Right cardiac atrium (tissue), 5 donors: ENCODE measurements at regions not wholly inside any gene's neighbourhood (a gene's known extent, or its start where the extent isn't known, plus 50 kb on each side); places are given as distances from the start of the nearest gene placed in this dataset.

Experiments used
- ATAC-seq, 2 donors: fragments of 200-7000 bp; cut with Tn5 transposase; one replicate each; pipeline versions ENCODE4 v1.8.0 to v1.9.1; 2020; ENCODE audit warnings: moderate library complexity in 2 of 2, mild to moderate bottlenecking in 1 of 2
- DNase-seq, 3 donors: peaks; one replicate each; pipeline ENCODE4 v3.0.0-alpha.2; 2020
- H3K27ac ChIP-seq: one replicate; pipeline ENCODE4 v1.5.1; 2013; ENCODE audit warnings: mild to moderate bottlenecking, low read length, control low read depth, moderate library complexity
- H3K27me3 ChIP-seq: one replicate; pipeline ENCODE4 v1.6.1; 2013; ENCODE audit not compliant: control insufficient read depth, insufficient read depth
- H3K4me1 ChIP-seq: one replicate; pipeline ENCODE4 v1.6.1; 2013; ENCODE audit warnings: low read length; ENCODE audit not compliant: control insufficient read depth, insufficient read depth
- H3K4me3 ChIP-seq: one replicate; pipeline ENCODE4 v1.5.1; 2013; ENCODE audit warnings: low read length, control low read depth
- H3K9me3 ChIP-seq: one replicate; pipeline ENCODE4 v1.6.1; 2013; ENCODE audit warnings: low read length; ENCODE audit not compliant: control insufficient read depth
- WGBS: extraction: QIAGEN DNeasy Blood & Tissue Kit; methylation state at CpG from one replicate; pipeline ENCODE4 v1.1.7; 2013; 5-methylcytosine and 5-hydroxymethylcytosine counted together
- intact Hi-C, 4 donors: fragments of 100-400 bp; cut with DNase I; formaldehyde crosslinking; loops; one replicate each; pipeline versions ENCODE4 v1.11.0 to v1.14.0; 2022 to 2023
- donor health status: healthy with polysubstance abuse.
- donor health status: DM: no; HTN: yes; CAD: no.
- donor health status: DM: no; HTN: no; CAD: no.
- donor health status: DM: no; HTN: yes; CAD: no; lungs with severe emphysema.
- donor health status: DM: yes; HTN: yes; CAD: no.

DNA sequence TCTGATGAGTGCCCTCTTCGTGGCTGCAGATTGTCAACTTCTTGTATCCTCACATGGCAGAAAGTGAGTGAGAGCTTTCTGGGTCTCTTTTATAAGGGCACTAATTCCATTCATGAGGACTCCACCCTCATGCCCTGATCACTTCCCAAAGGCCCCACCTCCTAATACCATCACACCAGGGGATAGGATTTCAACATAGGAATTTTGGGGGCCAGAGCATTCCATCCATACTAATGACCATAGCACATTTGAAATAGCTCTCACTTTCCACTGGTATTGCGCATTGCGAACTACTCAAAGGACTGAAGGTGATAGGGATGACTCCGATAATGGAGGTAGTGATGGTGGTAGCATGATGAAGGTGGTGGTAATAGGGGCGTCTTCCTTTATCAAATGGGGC, 324.3 kb downstream of the PRL start:
- no peak for DNase-seq
- H3K9me3 ChIP-seq = no peaks in the 10 kb centered on the region
- 98% methylated on average over 5 of the region's 5 CpGs for WGBS
- ATAC-seq = no peak
- no peaks in the 10 kb centered on the region for H3K27me3 ChIP-seq
- no peak overlapping the region for H3K27ac ChIP-seq
- H3K4me1 ChIP-seq = peaks cover 1% of the 10 kb centered on the region
- no peak overlapping the region for H3K4me3 ChIP-seq
- intact Hi-C loops = no loop called here

DNA sequence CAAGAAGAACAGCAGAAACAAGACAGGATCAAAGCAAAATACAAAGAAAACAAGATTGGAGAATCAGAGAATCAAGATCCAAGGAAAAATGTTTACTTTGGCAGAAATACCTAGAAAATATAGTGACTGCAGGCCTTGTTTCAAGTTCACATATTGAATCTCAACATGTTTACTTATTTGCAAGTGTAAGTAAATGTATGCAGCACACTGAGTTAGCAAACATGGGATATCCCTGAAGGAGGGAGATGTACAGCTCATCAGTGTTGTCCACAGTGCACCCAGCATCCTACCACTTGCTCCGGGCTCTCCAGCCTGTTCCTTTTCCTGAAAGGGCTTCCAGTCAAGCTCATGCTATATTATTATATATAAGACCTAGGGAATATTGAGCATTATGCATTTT, 319.5 kb downstream of the PRL start:
- ATAC-seq = no peak
- Histone ChIP-seq H3K4me1 (no peaks in the 10 kb centered on the region), H3K27ac (no peak overlapping the region), H3K27me3 (no peaks in the 10 kb centered on the region), H3K9me3 (no peaks in the 10 kb centered on the region), H3K4me3 (no peak overlapping the region)
- DNase-seq = no peak
- 89% methylated on average over 1 of the region's 1 CpG for WGBS
- intact Hi-C loops = no loop called here

- no peak for ATAC-seq
- H3K4me3 ChIP-seq = no peak overlapping the region
- no peaks in the 10 kb centered on the region for H3K27me3 ChIP-seq
- 54% methylated on average over 1 of the region's 1 CpG for WGBS
- no peak for DNase-seq
- H3K9me3 ChIP-seq = no peaks in the 10 kb centered on the region
- H3K4me1 ChIP-seq = no peaks in the 10 kb centered on the region
- no peak overlapping the region for H3K27ac ChIP-seq
- intact Hi-C loops = no loop called here
Observed at GRCh38 chr6:21981235-21981833, 315.5 kb downstream of the PRL start.

- DNase-seq (no peak), ATAC-seq (no peak)
- intact Hi-C loops = no loop called here
- Histone ChIP-seq H3K4me3 (no peak overlapping the region), H3K4me1 (peaks cover 3% of the 10 kb centered on the region), H3K27ac (no peak overlapping the region), H3K9me3 (no peaks in the 10 kb centered on the region), H3K27me3 (no peaks in the 10 kb centered on the region)
- WGBS = 58% methylated on average over 4 of the region's 4 CpGs
Observed at GRCh38 chr6:21984135-21984534, 312.7 kb downstream of the PRL start.

DNA sequence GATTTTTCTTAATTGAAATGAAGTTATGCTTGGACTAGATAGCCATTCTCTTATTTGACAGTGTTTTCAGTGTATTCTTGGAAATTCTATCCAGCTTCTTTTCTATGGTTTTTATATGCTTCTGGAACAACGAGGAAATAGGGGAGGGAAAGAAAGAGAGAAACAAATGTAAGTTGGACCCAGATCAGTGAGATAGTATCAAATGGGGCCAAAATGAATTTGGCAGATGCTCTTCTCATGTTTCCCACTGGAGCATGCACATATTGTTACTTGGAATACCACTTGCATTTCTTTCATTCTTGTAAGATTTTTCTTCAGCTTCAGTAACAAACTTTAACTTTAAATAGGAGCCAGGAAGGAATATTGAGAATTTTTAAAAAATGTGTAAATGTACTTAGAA, 312.3 kb downstream of the PRL start:
- Histone ChIP-seq H3K4me1 (peaks cover 3% of the 10 kb centered on the region), H3K27ac (no peak overlapping the region), H3K4me3 (no peak overlapping the region), H3K9me3 (no peaks in the 10 kb centered on the region), H3K27me3 (no peaks in the 10 kb centered on the region)
- DNase-seq (no peak), ATAC-seq (no peak)
- intact Hi-C loops = no loop called here
- 32% methylated on average over 1 of the region's 1 CpG for WGBS

- no peaks in the 10 kb centered on the region for H3K9me3 ChIP-seq
- peaks cover 3% of the 10 kb centered on the region for H3K4me1 ChIP-seq
- DNase-seq (no peak), ATAC-seq (no peak)
- H3K4me3 ChIP-seq = no peak overlapping the region
- 87% methylated on average over 1 of the region's 1 CpG for WGBS
- intact Hi-C loops = no loop called here
- H3K27ac ChIP-seq = no peak overlapping the region
- no peaks in the 10 kb centered on the region for H3K27me3 ChIP-seq
Observed at GRCh38 chr6:21985904-21986303, 310.9 kb downstream of the PRL start.

DNA sequence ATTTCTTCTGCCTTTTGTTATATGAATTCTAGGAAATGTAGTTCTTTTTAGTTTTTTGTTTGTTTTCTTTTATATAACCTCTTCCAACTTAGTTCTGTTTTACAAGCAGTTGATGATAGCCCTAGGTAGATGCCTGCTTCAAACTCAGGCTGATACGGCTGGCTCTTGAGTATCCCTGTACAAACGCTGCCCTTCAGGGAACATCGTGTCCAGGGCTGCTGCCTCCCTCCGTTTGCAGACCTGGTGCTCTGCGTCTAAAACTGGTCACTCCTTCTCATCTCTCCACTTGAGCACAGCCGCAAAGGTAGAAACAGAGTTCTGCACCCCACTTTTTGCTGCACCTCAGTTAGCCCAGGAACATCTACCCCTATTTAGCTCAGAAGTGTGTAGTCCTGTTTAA, 310.1 kb downstream of the PRL start:
- Histone ChIP-seq H3K27ac (peak overlapping the region; percentile 61), H3K27me3 (no peaks in the 10 kb centered on the region), H3K4me1 (peaks cover 3% of the 10 kb centered on the region), H3K9me3 (no peaks in the 10 kb centered on the region), H3K4me3 (no peak overlapping the region)
- no peak for DNase-seq
- ATAC-seq = peak in 1 of 2 donors; percentile 31
- 41% methylated on average over 6 of the region's 6 CpGs for WGBS
- intact Hi-C loops = no loop called here

GRCh38 chr6:21987501-21987957, 309.3 kb downstream of the PRL start:
- no peaks in the 10 kb centered on the region for H3K9me3 ChIP-seq
- peak; percentile 97 to 99 for ATAC-seq
- WGBS = 16% methylated on average over 9 of the region's 9 CpGs
- peak overlapping the region; percentile 52 for H3K27ac ChIP-seq
- DNase-seq = peak; percentile 75 to 84 (median 82)
- H3K4me1 ChIP-seq = peaks cover 4% of the 10 kb centered on the region
- H3K27me3 ChIP-seq = no peaks in the 10 kb centered on the region
- intact Hi-C loops = no loop called here
- peak overlapping the region; percentile 57 for H3K4me3 ChIP-seq

- H3K9me3 ChIP-seq = no peaks in the 10 kb centered on the region
- intact Hi-C loops = no loop called here
- no peaks in the 10 kb centered on the region for H3K27me3 ChIP-seq
- H3K4me1 ChIP-seq = peaks cover 4% of the 10 kb centered on the region
- no peak for ATAC-seq
- no peak overlapping the region for H3K27ac ChIP-seq
- no peak overlapping the region for H3K4me3 ChIP-seq
- WGBS = 74% methylated on average over 1 of the region's 1 CpG
- no peak for DNase-seq
Observed at GRCh38 chr6:21990577-21990976, 306.3 kb downstream of the PRL start.

DNA sequence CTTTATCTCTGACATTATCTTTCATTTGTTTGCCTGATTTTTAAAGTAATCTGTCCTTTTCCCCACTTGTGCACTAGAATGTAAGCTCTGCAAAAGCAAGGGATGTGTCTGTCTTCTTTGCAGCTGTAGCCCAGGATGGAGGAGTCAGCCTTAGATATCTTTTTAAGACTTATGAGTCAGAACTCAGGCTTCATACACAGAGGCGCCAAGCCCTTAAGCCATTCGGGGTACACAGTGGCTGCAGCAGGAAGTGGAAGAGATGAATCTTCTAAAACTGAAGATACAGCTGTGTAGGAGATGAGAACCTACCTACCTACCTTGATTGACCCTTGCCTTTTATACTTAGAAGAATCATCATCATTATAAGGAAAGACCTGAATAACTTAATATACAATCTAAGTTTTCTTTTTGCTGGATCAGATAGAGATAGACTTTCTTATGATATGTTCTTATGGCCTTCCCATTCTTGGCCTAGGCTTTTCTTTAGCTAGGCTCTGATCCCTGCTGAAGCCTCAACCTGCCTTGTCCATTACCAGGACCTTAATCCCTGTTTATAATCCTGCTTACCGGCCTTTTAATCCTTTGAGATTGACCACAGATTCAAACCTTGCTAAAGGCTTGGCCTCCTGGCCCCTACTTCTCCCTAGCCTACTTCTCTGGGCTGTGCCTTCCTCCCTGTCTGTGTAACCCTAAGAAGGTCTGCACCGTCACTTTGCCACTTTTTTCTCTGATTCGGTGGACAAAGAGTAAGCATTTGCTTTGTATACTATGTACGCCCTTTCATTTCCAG, 304.5 kb downstream of the PRL start:
- Histone ChIP-seq H3K9me3 (no peaks in the 10 kb centered on the region), H3K4me1 (peaks cover 1% of the 10 kb centered on the region), H3K27me3 (no peaks in the 10 kb centered on the region), H3K4me3 (no peak overlapping the region), H3K27ac (no peak overlapping the region)
- ATAC-seq (peak in 1 of 2 donors; percentile 65), DNase-seq (peak in 1 of 3 donors; percentile 44)
- WGBS = 77% methylated on average over 6 of the region's 6 CpGs
- intact Hi-C loops = no loop called here

DNA sequence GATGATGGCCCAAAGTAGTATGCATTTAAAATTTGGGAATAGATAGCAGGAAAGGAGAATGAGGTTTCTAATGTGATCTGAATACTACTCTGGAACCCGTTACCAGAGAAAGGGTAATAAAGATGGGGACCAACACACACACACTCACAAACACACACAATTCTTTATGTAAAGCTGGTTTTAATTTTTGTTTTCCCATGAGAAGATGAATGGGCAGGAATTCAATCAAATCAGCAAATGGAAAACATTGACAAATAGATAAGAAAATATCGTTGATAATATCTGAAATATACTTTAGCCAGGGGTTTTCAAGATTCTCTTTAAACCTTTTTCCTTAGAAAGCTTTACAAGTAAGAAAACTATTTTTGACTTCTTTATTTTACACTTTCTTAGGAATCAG, 303.0 kb downstream of the PRL start:
- H3K4me3 ChIP-seq = no peak overlapping the region
- 83% methylated on average over 2 of the region's 2 CpGs for WGBS
- no peaks in the 10 kb centered on the region for H3K27me3 ChIP-seq
- intact Hi-C loops = no loop called here
- no peak for DNase-seq
- H3K9me3 ChIP-seq = no peaks in the 10 kb centered on the region
- peaks cover 6% of the 10 kb centered on the region for H3K4me1 ChIP-seq
- no peak for ATAC-seq
- no peak overlapping the region for H3K27ac ChIP-seq
